Activated T-helper 9 cell treated with anti-CD3 and anti-CD28 coated beads, Interleukin-2, amount 50 U/mL, for 16 hours (primary cell): ENCODE measurements at regions not wholly inside any gene's neighbourhood (a gene's known extent, or its start where the extent isn't known, plus 50 kb on each side); places are given as distances from the start of the nearest gene placed in this dataset.

Experiments
- DNase-seq: peaks from one replicate; pipeline ENCODE4 v3.0.0-alpha.2; 2020; ENCODE audit warnings: low read depth

GRCh38 chr5:7016999-7017747 lies 303.9 kb downstream of the TENT4A start:
- no peak for DNase-seq

DNA sequence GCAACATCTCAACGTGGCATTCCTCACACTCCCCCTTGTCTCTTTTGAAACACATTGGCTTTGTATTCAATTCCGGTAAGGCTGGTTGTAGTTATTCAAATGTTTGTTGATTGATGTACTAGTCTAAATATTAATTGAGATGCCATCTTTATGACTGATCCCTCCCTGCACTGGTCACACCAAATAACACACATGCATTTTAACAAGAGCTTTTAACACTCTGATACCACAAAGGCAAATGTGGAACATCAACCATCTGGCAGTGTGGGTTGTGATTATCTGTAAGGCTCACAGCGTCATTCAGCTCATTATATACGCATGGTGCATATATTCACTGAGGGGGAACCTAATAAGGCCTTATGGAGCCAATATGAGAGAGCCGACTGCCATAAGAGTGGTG lies 305.0 kb downstream of the TENT4A start:
- no peak for DNase-seq

- no peak for DNase-seq
Measured at GRCh38 chr5:7018601-7019000, 305.4 kb downstream of the TENT4A start.

DNA sequence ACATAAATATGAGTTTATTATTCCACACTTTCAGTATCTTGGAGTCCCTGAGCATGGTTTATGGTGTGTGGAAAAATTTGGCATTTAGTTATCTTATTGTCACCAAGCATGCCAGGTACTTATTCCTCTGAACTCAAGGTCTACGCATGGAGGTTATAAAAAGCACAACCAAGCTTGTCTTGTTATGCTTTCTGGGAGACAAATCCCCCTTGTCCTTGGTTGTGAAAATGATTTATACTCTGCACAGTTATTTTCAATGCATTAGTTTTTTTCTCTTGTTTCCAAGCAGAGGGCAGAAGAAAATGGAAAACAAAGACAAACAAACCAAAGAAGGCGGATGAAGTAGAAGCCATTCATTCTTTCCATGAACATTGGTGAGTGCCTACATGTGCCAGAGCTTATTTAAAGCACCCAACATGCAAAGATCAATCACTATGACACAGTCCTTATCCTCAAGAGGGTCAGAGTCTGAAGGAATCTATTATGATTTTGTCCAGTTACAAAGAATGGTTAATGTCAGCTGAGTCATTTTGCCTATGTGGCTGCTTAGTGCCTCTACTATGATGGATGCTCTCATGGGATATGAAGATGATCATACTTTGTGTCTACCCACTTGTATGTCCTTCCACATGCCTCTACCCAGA lies 323.1 kb downstream of the TENT4A start:
- no peak for DNase-seq

DNA sequence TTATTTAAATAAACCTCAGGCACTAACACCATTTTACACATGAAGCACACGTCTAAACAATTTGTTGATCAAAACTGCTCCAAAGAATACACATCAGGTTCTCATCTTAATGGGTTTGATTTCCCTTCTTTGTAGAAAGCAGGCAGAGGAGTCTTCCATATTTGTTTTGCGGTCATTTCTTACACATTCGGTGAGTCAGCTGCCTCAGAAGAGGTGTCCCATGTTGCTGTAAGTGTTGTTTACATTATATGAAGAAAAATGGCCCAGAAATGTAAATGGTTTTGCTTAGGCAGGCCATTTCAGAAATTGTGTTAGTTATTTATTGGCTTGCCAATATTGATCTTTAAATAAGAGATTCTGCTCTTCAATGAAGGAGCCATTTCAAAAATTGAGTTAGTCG lies 325.8 kb downstream of the TENT4A start:
- DNase-seq: no peak

GRCh38 chr5:7040111-7040510 lies 326.9 kb downstream of the TENT4A start:
- no peak for DNase-seq

DNA sequence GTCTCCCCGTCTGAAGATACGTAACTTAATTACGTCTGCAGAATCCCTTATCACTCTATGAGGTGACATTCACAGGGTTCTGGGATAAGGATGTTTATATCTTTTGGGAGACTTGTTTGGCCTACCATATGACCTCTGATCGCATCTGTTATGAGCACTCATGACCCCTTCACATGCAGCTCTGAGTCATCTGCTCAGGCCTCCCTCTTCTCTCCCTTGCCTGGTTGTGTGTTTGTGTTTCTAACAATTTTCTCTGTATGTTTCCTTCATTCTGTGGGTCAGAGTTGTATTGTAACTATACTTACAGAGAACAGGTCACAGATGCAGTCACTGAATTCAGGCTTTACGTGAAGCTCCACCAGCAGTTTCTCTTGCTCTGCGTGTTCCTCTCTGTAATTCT lies 330.6 kb downstream of the TENT4A start:
- no peak for DNase-seq

GRCh38 chr5:7047511-7048261 lies 334.5 kb downstream of the TENT4A start:
- no peak for DNase-seq

DNA sequence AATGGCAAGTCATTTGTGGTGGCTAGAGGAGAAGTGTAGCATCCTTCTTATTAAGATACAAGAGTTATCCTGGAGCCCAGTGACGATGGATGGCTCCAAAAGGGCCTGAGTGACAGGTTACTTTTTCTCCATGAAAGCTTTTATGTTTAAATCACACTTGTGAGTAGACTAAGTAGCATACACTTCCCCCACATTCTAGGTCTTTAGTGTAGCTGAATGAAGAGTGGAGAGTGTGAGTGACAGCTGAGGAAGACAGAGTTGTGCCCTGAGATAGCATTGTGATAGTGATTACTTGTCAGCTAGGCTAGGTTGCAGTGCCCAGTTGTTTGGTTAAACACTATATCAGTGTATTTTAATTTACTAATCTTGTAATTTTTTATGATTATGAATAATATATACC lies 337.8 kb downstream of the TENT4A start:
- DNase-seq: no peak

DNA sequence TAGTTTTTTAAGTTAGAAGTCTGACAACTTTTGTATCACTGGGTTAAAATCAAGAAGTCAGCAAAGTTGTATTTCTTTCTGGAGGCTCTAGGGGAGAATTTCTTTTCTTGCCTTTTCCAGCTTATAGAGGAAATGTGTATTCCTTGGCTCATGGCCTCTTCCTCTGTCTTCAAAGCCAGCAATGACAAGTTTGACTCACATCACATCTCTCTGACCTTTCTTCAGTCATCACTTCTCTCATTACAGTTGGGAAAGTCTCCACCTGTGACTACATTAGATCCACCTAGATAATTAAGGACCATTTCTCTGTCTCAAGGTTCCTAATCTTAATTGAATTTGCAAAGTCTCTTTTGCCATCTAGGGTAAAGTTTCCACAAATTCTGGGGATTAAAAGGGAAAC lies 339.9 kb downstream of the TENT4A start:
- DNase-seq: no peak

- no peak for DNase-seq
Measured at GRCh38 chr5:7053528-7054209, 340.4 kb downstream of the TENT4A start.

DNA sequence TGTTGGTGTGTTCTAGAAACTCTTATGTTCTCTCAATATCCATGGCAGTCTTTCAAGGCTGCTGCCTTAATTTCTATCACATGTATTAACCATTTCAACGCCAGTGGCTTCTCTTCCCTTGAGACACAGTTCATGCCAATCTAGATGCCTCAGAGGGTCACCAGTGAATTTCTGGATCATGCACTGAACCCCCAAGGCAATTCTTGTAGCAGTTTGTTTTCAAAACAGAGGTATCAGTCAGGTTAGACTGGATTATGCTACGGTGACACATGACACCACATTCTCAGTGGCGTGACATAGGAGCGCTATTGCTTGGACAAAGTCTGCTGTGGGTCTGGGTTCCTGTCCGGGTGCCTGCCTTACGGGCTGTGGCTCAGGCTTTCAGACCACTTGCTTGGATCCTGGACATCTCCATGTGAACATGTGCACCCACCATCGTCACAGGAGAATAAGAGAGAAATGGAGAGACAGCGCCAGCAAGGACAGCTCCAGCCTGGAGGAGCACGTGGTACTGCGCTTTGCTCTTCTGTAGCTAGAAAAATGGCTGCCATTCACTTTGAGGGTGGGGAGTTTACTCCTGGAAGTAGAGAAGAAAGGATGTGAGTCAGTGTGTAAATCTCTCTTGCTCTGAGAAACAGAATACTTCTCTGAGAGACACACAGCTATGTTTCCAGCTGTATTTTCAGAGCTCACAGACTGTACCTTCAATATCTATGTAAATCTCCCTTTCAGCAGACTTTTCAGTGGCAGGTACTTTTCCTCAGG lies 329.3 kb upstream of the ADCY2 start:
- no peak for DNase-seq

DNA sequence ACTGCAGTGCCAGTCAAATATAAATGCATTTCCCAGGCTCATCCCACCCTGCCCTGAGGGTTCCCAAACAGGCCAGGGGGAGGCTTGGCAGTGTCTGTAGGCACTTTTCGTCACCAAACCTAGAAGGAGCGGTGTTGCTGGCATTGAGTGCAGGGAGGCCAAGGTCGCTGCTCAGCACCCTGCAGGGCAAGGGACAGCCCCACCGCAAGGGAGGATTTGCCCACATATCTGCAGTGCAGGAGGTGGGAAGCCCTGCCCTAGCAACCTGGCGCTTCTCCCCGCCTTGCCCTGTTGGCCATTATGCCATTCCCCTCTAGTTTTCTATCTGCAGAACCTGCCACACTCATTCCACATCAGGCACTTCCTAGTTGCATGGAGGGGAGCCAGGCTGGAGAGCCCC lies 327.8 kb upstream of the ADCY2 start:
- DNase-seq: no peak

DNA sequence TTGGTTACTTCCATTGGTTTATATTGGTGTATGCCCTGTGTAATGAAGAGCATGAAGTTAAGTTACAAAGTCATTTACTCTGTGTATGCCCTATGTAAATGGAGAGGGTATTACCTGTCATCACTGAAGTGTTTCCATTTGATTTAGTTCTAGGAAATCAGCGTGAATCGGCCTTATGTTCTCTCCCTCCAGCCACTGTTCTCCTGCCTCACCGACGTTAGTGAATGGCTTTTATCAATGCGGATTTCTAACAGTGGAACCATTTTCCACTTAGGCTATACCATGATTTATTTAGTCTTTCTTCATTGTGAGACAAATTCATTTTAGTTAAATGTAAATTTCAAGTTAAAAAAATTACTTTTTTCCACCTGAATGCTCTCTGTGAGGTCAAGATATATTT lies 327.0 kb upstream of the ADCY2 start:
- DNase-seq: no peak

GRCh38 chr5:7072188-7072587 lies 323.8 kb upstream of the ADCY2 start:
- no peak for DNase-seq

- no peak for DNase-seq
Measured at GRCh38 chr5:7073666-7074065, 322.3 kb upstream of the ADCY2 start.

DNA sequence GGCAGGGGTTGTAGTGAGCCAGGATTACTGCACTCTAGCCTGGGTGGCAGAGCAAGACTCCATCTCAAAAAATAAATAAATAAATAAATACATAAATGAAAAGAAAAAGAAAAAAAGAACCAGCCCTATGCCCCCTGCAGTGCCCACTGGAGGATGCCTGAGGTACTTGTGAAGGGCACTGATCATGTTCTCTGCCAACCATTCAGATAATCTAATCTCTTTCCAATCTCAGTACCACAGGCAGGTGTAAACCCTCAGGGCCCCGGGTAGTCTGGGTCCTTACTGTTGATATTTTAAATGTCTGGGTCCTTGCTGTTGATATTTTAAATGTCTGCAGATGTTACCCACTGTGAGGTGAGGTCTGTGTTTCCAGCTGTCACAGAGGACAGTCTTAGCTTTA lies 321.8 kb upstream of the ADCY2 start:
- DNase-seq: no peak

GRCh38 chr5:7075470-7075869 lies 320.5 kb upstream of the ADCY2 start:
- no peak for DNase-seq

- no peak for DNase-seq
Measured at GRCh38 chr5:7078101-7078500, 317.8 kb upstream of the ADCY2 start.

DNA sequence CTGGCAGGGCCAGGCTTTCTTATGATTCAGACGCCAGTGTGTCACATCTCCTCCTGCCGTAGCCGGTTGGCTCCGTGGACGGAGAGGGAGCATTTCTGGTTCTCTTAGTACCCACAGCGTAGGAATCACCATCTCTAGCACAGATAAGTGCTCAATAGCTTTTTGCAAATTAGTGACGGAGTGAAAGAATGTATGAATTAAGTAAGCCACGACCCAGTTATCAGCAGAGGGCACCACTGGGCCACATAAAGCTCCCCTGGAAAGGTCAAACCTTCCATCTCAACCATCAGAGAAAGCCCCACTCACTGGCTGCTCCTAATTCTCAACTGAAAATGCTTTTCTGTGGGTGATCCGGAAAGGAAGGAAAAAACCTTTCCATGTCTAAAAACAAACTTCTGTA lies 317.0 kb upstream of the ADCY2 start:
- DNase-seq: no peak

GRCh38 chr5:7080501-7080900 lies 315.4 kb upstream of the ADCY2 start:
- no peak for DNase-seq

DNA sequence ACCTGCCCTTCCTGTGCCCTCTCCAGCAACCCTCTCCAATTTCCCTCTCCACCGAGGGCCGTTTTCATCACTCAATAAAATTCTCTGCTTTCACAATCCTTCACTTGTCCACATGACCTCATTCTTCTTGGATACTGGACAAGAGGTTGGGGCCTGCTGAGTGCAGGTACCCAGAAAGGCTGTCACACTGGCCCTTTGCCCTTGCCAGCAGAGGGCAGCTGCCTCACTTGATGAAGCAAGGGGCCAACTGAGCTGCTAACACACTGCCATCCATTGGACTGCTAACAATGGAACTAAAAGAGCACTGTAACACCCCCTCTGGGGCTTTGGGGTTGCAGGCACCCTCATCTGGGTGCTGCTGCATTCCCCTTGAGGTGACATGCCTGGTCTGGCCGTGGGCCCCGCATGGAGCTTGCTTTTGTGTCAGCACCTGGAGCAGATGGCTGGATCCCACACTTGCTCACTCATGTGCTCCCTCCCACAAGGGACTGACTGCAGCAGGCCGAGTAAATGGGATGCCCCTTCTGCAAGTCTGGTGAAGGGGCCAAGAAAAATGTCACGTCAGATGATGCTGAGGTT lies 308.1 kb upstream of the ADCY2 start:
- DNase-seq: no peak
